GM23248 (cell line): ENCODE measurements at regions not wholly inside any gene's neighbourhood (a gene's known extent, or its start where the extent isn't known, plus 50 kb on each side); places are given as distances from the start of the nearest gene placed in this dataset.
A peak's percentile ranks its signal among the peaks of the same experiment; 100 is the strongest.

ENCODE experiments used
- DNase-seq: peaks from one replicate; pipeline ENCODE4 v3.0.0-alpha.2; 2015
- H2AFZ ChIP-seq: fragments of 200-600 bp; sonication (generic); 2 replicates; pipeline ENCODE4 v1.6.1; 2016; ENCODE audit warnings: antibody characterized with exemption
- H3F3A ChIP-seq: fragments of 200-600 bp; sonication (generic); 2 replicates; pipeline ENCODE4 v1.6.1; 2016; ENCODE audit warnings: mild to moderate bottlenecking, antibody characterized with exemption, mixed run types; ENCODE audit not compliant: insufficient read depth
- H3K27ac ChIP-seq: fragments of 200-600 bp; sonication (generic); 2 replicates; pipeline ENCODE4 v1.5.1; 2016; ENCODE audit warnings: mild to moderate bottlenecking
- H3K27me3 ChIP-seq: fragments of 200-600 bp; sonication (generic); replicated peaks from 2 replicates; pipeline ENCODE4 v1.6.1; 2016; ENCODE audit warnings: mild to moderate bottlenecking; ENCODE audit not compliant: insufficient read depth
- H3K36me3 ChIP-seq: fragments of 200-600 bp; sonication (generic); 2 replicates; pipeline ENCODE4 v1.6.1; 2016; ENCODE audit warnings: low read depth, mild to moderate bottlenecking
- H3K4me1 ChIP-seq: fragments of 200-600 bp; sonication (generic); 2 replicates; pipeline ENCODE4 v1.6.1; 2016; ENCODE audit warnings: mild to moderate bottlenecking; ENCODE audit not compliant: insufficient read depth
- H3K4me2 ChIP-seq: fragments of 200-600 bp; sonication (generic); one replicate; pipeline ENCODE4 v1.6.1; 2016; ENCODE audit warnings: mild to moderate bottlenecking; ENCODE audit not compliant: unreplicated experiment
- H3K4me3 ChIP-seq: fragments of 200-600 bp; sonication (generic); 2 replicates; pipeline ENCODE4 v1.5.1; 2016; ENCODE audit warnings: mild to moderate bottlenecking
- H3K79me2 ChIP-seq: fragments of 200-600 bp; sonication (generic); 2 replicates; pipeline ENCODE4 v1.6.1; 2016; ENCODE audit warnings: mild to moderate bottlenecking; ENCODE audit not compliant: insufficient read depth
- H3K9ac ChIP-seq: fragments of 200-600 bp; sonication (generic); 2 replicates; pipeline ENCODE4 v1.6.1; 2016; ENCODE audit warnings: mild to moderate bottlenecking
- H3K9me2 ChIP-seq: fragments of 200-600 bp; sonication (generic); 2 replicates; pipeline ENCODE4 v1.6.1; 2016; ENCODE audit warnings: mixed run types, mild to moderate bottlenecking, moderate library complexity; ENCODE audit not compliant: insufficient read depth
- H3K9me3 ChIP-seq: fragments of 200-600 bp; sonication (generic); one replicate; pipeline ENCODE4 v1.6.1; 2017; ENCODE audit warnings: low read depth
- H4K20me1 ChIP-seq: fragments of 200-600 bp; sonication (generic); 2 replicates; pipeline ENCODE4 v1.6.0; 2016; ENCODE audit not compliant: insufficient read depth
- EZH2 ChIP-seq: fragments of 200-600 bp; sonication (generic); IDR thresholded peaks from 2 replicates; pipeline ENCODE4 v1.6.1; 2018; ENCODE audit warnings: antibody characterized with exemption, mild to moderate bottlenecking; ENCODE audit not compliant: insufficient read depth, poor library complexity, severe bottlenecking
- EZH2phosphoT487 ChIP-seq: fragments of 200-600 bp; sonication (generic); IDR thresholded peaks from 2 replicates; pipeline ENCODE4 v1.6.1; 2018; ENCODE audit warnings: antibody characterized with exemption, moderate library complexity, mild to moderate bottlenecking, low read depth; ENCODE audit not compliant: insufficient read depth
- WGBS, 2 experiments: methylation state at CpG; one replicate each; pipeline ENCODE4 v1.1.6; 2015 to 2017; ENCODE audit warnings: low lambda C conversion rate in 2 of 2, low coverage in 1 of 2; ENCODE audit errors: missing lambda C conversion rate in 2 of 2; 5-methylcytosine and 5-hydroxymethylcytosine counted together
- in situ Hi-C: fragments of 300-500 bp; cut with MboI; formaldehyde crosslinking; loops from 2 replicates; pipeline ENCODE4 v1.15.0; 2020

DNA sequence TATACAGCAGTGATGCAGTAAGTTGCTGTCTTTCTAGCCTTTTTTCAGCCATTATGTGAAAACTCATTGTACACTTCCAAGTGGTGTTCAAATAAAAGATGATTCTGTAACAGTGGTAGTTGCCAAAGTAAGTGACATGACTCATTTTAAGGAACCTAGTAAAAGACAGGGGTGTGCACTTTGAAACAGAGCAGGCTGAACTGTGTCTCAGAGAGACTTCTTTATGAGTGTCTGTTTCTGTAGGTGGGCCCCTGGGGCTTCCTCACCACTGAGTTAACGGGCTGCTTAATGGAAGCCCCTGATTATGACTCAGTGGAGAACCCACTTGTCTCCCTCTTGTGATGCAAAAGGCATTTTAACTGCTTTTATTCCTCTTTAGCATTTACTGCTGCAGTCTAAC is 147.3 kb downstream of the PCTP start:
- H3K9me3 ChIP-seq = no peaks in the 10 kb centered on the region
- no peak overlapping the region for H3K4me2 ChIP-seq
- H3K36me3 ChIP-seq = no peaks in the 10 kb centered on the region
- H2AFZ ChIP-seq = no peak overlapping the region
- no peaks in the 10 kb centered on the region for H3K79me2 ChIP-seq
- H4K20me1 ChIP-seq = no peaks in the 10 kb centered on the region
- H3K9me2 ChIP-seq = no peaks in the 10 kb centered on the region
- DNase-seq = peak; percentile 5
- no peaks in the 10 kb centered on the region for H3F3A ChIP-seq
- no peak overlapping the region for H3K4me3 ChIP-seq
- no peaks in the 10 kb centered on the region for H3K27me3 ChIP-seq
- H3K9ac ChIP-seq = no peak overlapping the region
- no peak overlapping the region for H3K27ac ChIP-seq
- TF ChIP-seq EZH2phosphoT487 (no peak), EZH2 (no peak)
- no peaks in the 10 kb centered on the region for H3K4me1 ChIP-seq
- in situ Hi-C loops = no loop called here
- WGBS, 2 experiments = 0% methylated on average over 1 of the region's 1 CpG

DNA sequence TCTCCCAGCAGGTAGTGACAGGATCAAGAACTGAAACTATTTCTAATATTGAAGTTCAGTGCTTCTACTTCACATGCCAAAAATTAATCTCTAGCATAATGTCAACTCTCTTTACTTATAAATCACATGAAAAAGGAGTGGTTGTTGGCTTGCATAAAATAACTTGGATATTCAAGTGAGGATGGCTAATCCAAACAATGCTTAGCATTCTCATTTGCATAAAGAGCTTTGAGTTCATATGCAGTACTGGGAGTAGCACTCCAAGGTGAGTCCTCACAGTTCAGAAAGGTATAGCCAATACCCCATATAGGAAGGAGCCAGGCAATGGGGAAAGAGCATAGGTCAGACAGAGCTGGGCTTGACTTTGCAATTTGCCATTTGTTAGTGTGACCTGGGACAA is 149.3 kb downstream of the PCTP start:
- DNase-seq = no peak
- TF ChIP-seq EZH2phosphoT487 = no peak
- no peak for TF ChIP-seq EZH2
- no peak overlapping the region for H3K4me3 ChIP-seq
- H2AFZ ChIP-seq = no peak overlapping the region
- H3K9me3 ChIP-seq = no peaks in the 10 kb centered on the region
- no peak overlapping the region for H3K9ac ChIP-seq
- H3K4me1 ChIP-seq = no peaks in the 10 kb centered on the region
- no peaks in the 10 kb centered on the region for H3K36me3 ChIP-seq
- H3K79me2 ChIP-seq = no peaks in the 10 kb centered on the region
- H3K4me2 ChIP-seq = no peak overlapping the region
- H3K27ac ChIP-seq = no peak overlapping the region
- H3F3A ChIP-seq = no peaks in the 10 kb centered on the region
- no peaks in the 10 kb centered on the region for H4K20me1 ChIP-seq
- in situ Hi-C loops = no loop called here
- no peaks in the 10 kb centered on the region for H3K9me2 ChIP-seq
- H3K27me3 ChIP-seq = no peaks in the 10 kb centered on the region

DNA sequence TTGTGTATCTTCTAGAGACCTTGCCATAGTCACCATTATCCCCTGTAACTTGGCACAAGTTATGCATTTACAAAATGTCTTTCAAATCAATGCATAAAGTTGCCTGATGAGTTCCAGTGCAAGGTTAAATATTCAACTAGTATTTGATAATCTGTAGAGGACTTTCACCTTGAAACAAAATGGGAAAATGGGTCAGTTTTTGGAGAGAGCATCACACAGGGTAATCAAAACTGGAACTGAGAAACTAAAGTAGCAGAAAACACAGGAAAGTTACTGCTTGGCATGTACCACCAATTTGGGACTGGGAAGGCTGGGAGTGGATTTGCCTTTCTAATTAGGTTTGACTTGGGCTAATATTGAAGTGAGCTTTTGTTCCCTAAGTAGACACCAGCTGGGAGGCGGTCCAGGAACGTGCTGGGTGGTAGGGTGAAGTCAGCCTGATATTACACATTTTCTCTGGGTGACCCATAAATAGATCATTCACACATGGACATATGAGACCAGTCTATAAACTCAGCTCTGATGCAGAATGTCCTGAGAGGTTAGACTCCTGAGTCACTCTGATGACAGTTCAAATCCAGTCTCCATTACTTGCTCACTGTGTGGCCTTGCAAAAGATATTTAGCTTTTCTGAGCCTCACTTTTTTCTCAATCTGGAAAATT is 152.3 kb downstream of the PCTP start:
- in situ Hi-C loops = no loop called here
- TF ChIP-seq EZH2phosphoT487 (no peak), EZH2 (no peak)
- 21 to 28% methylated on average over 2 of the region's 2 CpGs for WGBS, 2 experiments

DNA sequence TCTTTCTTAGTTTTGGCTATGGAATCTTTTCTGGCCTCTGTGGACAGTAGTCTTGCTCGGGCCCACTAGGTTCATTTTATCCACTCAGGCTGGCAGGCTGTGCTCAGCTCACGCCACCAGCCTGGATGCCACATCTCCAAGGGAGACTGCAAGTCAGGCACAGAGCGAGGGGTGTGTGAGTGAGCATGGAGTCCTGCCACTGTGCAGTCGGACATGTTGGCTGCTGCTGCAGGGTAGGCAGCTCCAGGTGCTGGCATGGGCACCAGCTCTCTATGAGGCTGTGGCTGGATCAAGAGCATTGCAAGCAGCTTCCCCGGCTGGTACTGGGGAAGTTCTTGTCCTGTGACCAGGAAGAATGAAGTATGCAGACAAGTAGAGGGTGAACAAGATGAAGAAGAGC is 158.9 kb downstream of the PCTP start:
- in situ Hi-C loops = no loop called here
- H3K9me3 ChIP-seq = no peaks in the 10 kb centered on the region
- H3K27me3 ChIP-seq = no peaks in the 10 kb centered on the region
- no peak overlapping the region for H3K9ac ChIP-seq
- no peaks in the 10 kb centered on the region for H3K4me1 ChIP-seq
- TF ChIP-seq EZH2 (no peak), EZH2phosphoT487 (no peak)
- no peaks in the 10 kb centered on the region for H4K20me1 ChIP-seq
- no peak overlapping the region for H3K4me3 ChIP-seq
- no peaks in the 10 kb centered on the region for H3K9me2 ChIP-seq
- no peaks in the 10 kb centered on the region for H3K36me3 ChIP-seq
- WGBS, 2 experiments = 47 to 48% methylated on average over 5 of the region's 5 CpGs
- H3K4me2 ChIP-seq = no peak overlapping the region
- no peaks in the 10 kb centered on the region for H3F3A ChIP-seq
- no peak for DNase-seq
- no peak overlapping the region for H3K27ac ChIP-seq
- H3K79me2 ChIP-seq = no peaks in the 10 kb centered on the region
- H2AFZ ChIP-seq = no peak overlapping the region

More for the DNA sequence above, 152.3 kb downstream of the PCTP start:
- Histone ChIP-seq H3K4me1 (no peaks in the 10 kb centered on the region), H3F3A (no peaks in the 10 kb centered on the region), H3K27ac (no peak overlapping the region), H3K27me3 (no peaks in the 10 kb centered on the region), H2AFZ (no peak overlapping the region), H3K4me3 (no peak overlapping the region), H3K9me2 (no peaks in the 10 kb centered on the region), H3K9me3 (no peaks in the 10 kb centered on the region), H3K9ac (no peak overlapping the region), H3K4me2 (no peak overlapping the region), H4K20me1 (no peaks in the 10 kb centered on the region), H3K36me3 (no peaks in the 10 kb centered on the region), H3K79me2 (no peaks in the 10 kb centered on the region)
- DNase-seq = peak; percentile 7

DNA sequence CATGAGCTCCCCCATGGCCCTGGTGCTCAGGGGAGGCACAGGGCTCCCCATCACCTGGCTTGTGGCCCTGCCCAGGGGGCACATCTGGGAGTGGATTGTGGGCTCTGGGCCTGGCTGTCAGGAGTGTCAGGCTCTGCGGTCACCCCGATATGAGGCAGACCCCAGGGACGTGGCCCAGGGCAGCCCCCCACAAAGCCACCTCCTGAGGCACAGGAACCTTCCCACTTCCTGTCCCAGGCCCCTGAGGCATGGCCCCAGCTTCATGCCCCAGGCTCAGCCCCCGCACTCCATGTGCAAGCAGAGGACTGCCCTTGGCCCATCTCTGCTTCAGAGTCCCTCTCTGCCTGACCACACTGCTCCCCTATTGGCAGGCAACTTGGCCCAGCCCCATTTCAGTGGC is 160.3 kb downstream of the PCTP start:
- H2AFZ ChIP-seq = no peak overlapping the region
- no peak overlapping the region for H3K27ac ChIP-seq
- no peaks in the 10 kb centered on the region for H3K27me3 ChIP-seq
- no peak overlapping the region for H3K4me2 ChIP-seq
- H3K36me3 ChIP-seq = no peaks in the 10 kb centered on the region
- no peaks in the 10 kb centered on the region for H3K79me2 ChIP-seq
- no peak for DNase-seq
- H3F3A ChIP-seq = no peaks in the 10 kb centered on the region
- no peaks in the 10 kb centered on the region for H4K20me1 ChIP-seq
- in situ Hi-C loops = no loop called here
- no peaks in the 10 kb centered on the region for H3K4me1 ChIP-seq
- H3K9ac ChIP-seq = no peak overlapping the region
- TF ChIP-seq EZH2 (no peak), EZH2phosphoT487 (no peak)
- no peak overlapping the region for H3K4me3 ChIP-seq
- H3K9me2 ChIP-seq = no peaks in the 10 kb centered on the region
- WGBS, 2 experiments = 36 to 51% methylated on average over 1 to 4 of the region's 4 CpGs
- H3K9me3 ChIP-seq = no peaks in the 10 kb centered on the region
